CD4-positive, alpha-beta memory T cell (primary cell): ENCODE measurements at regions not wholly inside any gene's neighbourhood (a gene's known extent, or its start where the extent isn't known, plus 50 kb on each side); places are given as distances from the start of the nearest gene placed in this dataset.

Experiments used
- CTCF ChIA-PET: fragments of 350-600 bp; sonication (Branson Sonifier 250); formaldehyde crosslinking; loops from one replicate; lab custom pipeline; 2021; ENCODE audit warnings: inconsistent platforms; ENCODE audit not compliant: partially characterized antibody; lab: Charles Lee
- POLR2A ChIA-PET: fragments of 350-600 bp; sonication (Branson Sonifier 250); formaldehyde crosslinking; loops from one replicate; lab custom pipeline; 2021; ENCODE audit not compliant: partially characterized antibody; lab: Charles Lee
- DNase-seq, 5 donors: peaks; one replicate each; pipeline versions ENCODE4 v3.0.0 to v3.0.0-alpha.2; 2020 to 2022; ENCODE audit warnings: mixed read lengths in 1 of 5
- H3K27ac ChIP-seq: one replicate; pipeline ENCODE4 v1.7.0; 2013; ENCODE audit warnings: low read depth, low read length
- H3K27me3 ChIP-seq: 2 replicates; pipeline ENCODE4 v1.7.0; 2013; ENCODE audit warnings: mild to moderate bottlenecking, low read length, moderate library complexity; ENCODE audit not compliant: insufficient read depth
- H3K36me3 ChIP-seq: 2 replicates; pipeline ENCODE4 v1.7.0; 2013; ENCODE audit warnings: mild to moderate bottlenecking, low read length, moderate library complexity; ENCODE audit not compliant: insufficient read depth
- H3K4me1 ChIP-seq: 2 replicates; pipeline ENCODE4 v1.7.0; 2013; ENCODE audit warnings: mild to moderate bottlenecking, low read length, moderate library complexity; ENCODE audit not compliant: insufficient read depth
- H3K4me3 ChIP-seq, 2 donors: one replicate each; pipeline ENCODE4 v1.7.0; 2013; ENCODE audit warnings: low read length in 2 of 2, mild to moderate bottlenecking in 1 of 2
- H3K9me3 ChIP-seq, 2 donors: one replicate each; pipeline ENCODE4 v1.7.0; 2013; ENCODE audit warnings: low read length in 2 of 2, control low read depth in 1 of 2; ENCODE audit not compliant: control insufficient read depth in 1 of 2
- H3K27ac Mint-ChIP-seq, 7 donors: one replicate each; pipeline ENCODE4 v1.8.0; 2020 to 2021; ENCODE audit warnings: mixed read lengths in 7 of 7, mild to moderate bottlenecking in 6 of 7, inconsistent platforms in 3 of 7, moderate library complexity in 3 of 7
- H3K27me3 Mint-ChIP-seq, 2 donors: one replicate each; pipeline ENCODE4 v1.8.0; 2020 to 2021; ENCODE audit warnings: mixed read lengths in 2 of 2
- H3K36me3 Mint-ChIP-seq, 2 donors: one replicate each; pipeline ENCODE4 v1.8.0; 2020 to 2021; ENCODE audit warnings: mixed read lengths in 2 of 2, inconsistent platforms in 1 of 2, mild to moderate bottlenecking in 1 of 2
- H3K4me1 Mint-ChIP-seq, 4 donors: one replicate each; pipeline ENCODE4 v1.8.0; 2020 to 2021; ENCODE audit warnings: mixed read lengths in 4 of 4, mild to moderate bottlenecking in 1 of 4
- H3K4me3 Mint-ChIP-seq, 8 donors: one replicate each; pipeline ENCODE4 v1.8.0; 2020 to 2021; ENCODE audit warnings: mixed read lengths in 8 of 8, mild to moderate bottlenecking in 7 of 8, moderate library complexity in 6 of 8, inconsistent platforms in 3 of 8
- H3K9me3 Mint-ChIP-seq, 8 donors: one replicate each; pipeline ENCODE4 v1.8.0; 2020 to 2021; ENCODE audit warnings: mixed read lengths in 8 of 8, mild to moderate bottlenecking in 5 of 8, inconsistent platforms in 3 of 8, moderate library complexity in 1 of 8
- intact Hi-C: fragments of 100-400 bp; cut with micrococcal nuclease; formaldehyde crosslinking; loops from one replicate; pipeline ENCODE4 v1.15.1; 2023

GRCh38 chr13:78317030-78317429, 286.3 kb downstream of the POU4F1 start:
- CTCF ChIA-PET: no interaction called here
- Histone ChIP-seq H3K9me3 (no peaks in the 10 kb centered on the region), H3K4me3 (no peak overlapping the region), H3K36me3 (no peaks in the 10 kb centered on the region), H3K27me3 (no peaks in the 10 kb centered on the region), H3K4me1 (no peaks in the 10 kb centered on the region), H3K27ac (no peak overlapping the region)
- Mint-ChIP-seq H3K36me3 (no peaks in the 10 kb centered on the region), H3K27ac (no peak overlapping the region), H3K4me1 (no peaks in the 10 kb centered on the region), H3K9me3 (peaks cover 0 to 3% (median 0%) of the 10 kb centered on the region in 8 donors), H3K4me3 (no peak overlapping the region), H3K27me3 (no peaks in the 10 kb centered on the region)
- POLR2A ChIA-PET: no interaction called here
- intact Hi-C loops: loop anchor here (5.0 kb wide), 1 partner anchor 660 kb away; no protein-coding TSS in a partner anchor
- DNase-seq: no peak

GRCh38 chr13:78309497-78310180, 293.7 kb downstream of the POU4F1 start:
- Histone ChIP-seq H3K36me3 (no peaks in the 10 kb centered on the region), H3K4me3 (no peak overlapping the region), H3K4me1 (no peaks in the 10 kb centered on the region), H3K27me3 (no peaks in the 10 kb centered on the region), H3K27ac (no peak overlapping the region), H3K9me3 (no peaks in the 10 kb centered on the region)
- Mint-ChIP-seq H3K36me3 (no peaks in the 10 kb centered on the region), H3K9me3 (peaks cover 0 to 1% (median 0%) of the 10 kb centered on the region in 8 donors), H3K4me3 (no peak overlapping the region), H3K4me1 (no peaks in the 10 kb centered on the region), H3K27ac (no peak overlapping the region), H3K27me3 (peaks cover 0 to 2% of the 10 kb centered on the region in 2 donors)
- no peak for DNase-seq
- intact Hi-C loops: no loop called here
- ChIA-PET POLR2A (no interaction called here), CTCF (no interaction called here)

GRCh38 chr13:78306519-78307206, 296.7 kb downstream of the POU4F1 start:
- Histone ChIP-seq H3K4me3 (no peak overlapping the region), H3K36me3 (no peaks in the 10 kb centered on the region), H3K27me3 (no peaks in the 10 kb centered on the region), H3K4me1 (no peaks in the 10 kb centered on the region), H3K27ac (no peak overlapping the region), H3K9me3 (no peaks in the 10 kb centered on the region)
- Mint-ChIP-seq H3K36me3 (no peaks in the 10 kb centered on the region), H3K27ac (no peak overlapping the region), H3K4me1 (no peaks in the 10 kb centered on the region), H3K9me3 (no peaks in the 10 kb centered on the region), H3K27me3 (peaks cover 0 to 2% of the 10 kb centered on the region in 2 donors), H3K4me3 (no peak overlapping the region)
- ChIA-PET POLR2A (no interaction called here), CTCF (no interaction called here)
- intact Hi-C loops: no loop called here
- DNase-seq: no peak

- Mint-ChIP-seq H3K36me3 (no peaks in the 10 kb centered on the region), H3K27me3 (peaks cover 0 to 2% of the 10 kb centered on the region in 2 donors), H3K9me3 (no peaks in the 10 kb centered on the region), H3K4me3 (no peak overlapping the region), H3K27ac (no peak overlapping the region), H3K4me1 (no peaks in the 10 kb centered on the region)
- Histone ChIP-seq H3K4me3 (no peak overlapping the region), H3K27ac (no peak overlapping the region), H3K9me3 (no peaks in the 10 kb centered on the region), H3K27me3 (no peaks in the 10 kb centered on the region), H3K4me1 (no peaks in the 10 kb centered on the region), H3K36me3 (no peaks in the 10 kb centered on the region)
- POLR2A ChIA-PET: no interaction called here
- CTCF ChIA-PET: no interaction called here
- intact Hi-C loops: no loop called here
- no peak for DNase-seq
These were observed 298.2 kb downstream of the POU4F1 start for GRCh38 chr13:78305171-78305570.

- no peaks in the 10 kb centered on the region for H3K9me3 ChIP-seq
- no peaks in the 10 kb centered on the region for H3K4me1 ChIP-seq
- Mint-ChIP-seq H3K27me3 (no peaks in the 10 kb centered on the region), H3K4me3 (no peak overlapping the region), H3K27ac (no peak overlapping the region), H3K36me3 (no peaks in the 10 kb centered on the region), H3K9me3 (no peaks in the 10 kb centered on the region), H3K4me1 (no peaks in the 10 kb centered on the region)
- H3K36me3 ChIP-seq: no peaks in the 10 kb centered on the region
- intact Hi-C loops: no loop called here
- DNase-seq: no peak
- no peak overlapping the region for H3K27ac ChIP-seq
- H3K27me3 ChIP-seq: no peaks in the 10 kb centered on the region
- CTCF ChIA-PET: no interaction called here
- POLR2A ChIA-PET: no interaction called here
- no peak overlapping the region for H3K4me3 ChIP-seq
These were observed 303.3 kb downstream of the POU4F1 start for GRCh38 chr13:78299832-78300623.

- Histone ChIP-seq H3K9me3 (no peaks in the 10 kb centered on the region), H3K4me3 (no peak overlapping the region), H3K27me3 (no peaks in the 10 kb centered on the region), H3K4me1 (no peaks in the 10 kb centered on the region), H3K36me3 (no peaks in the 10 kb centered on the region), H3K27ac (no peak overlapping the region)
- no peak overlapping the region for H3K4me3 Mint-ChIP-seq
- ChIA-PET CTCF (no interaction called here), POLR2A (no interaction called here)
- H3K27ac Mint-ChIP-seq: no peak overlapping the region
- no peaks in the 10 kb centered on the region for H3K27me3 Mint-ChIP-seq
- H3K36me3 Mint-ChIP-seq: no peaks in the 10 kb centered on the region
- no peak for DNase-seq
- intact Hi-C loops: no loop called here
- no peaks in the 10 kb centered on the region for H3K9me3 Mint-ChIP-seq
- no peaks in the 10 kb centered on the region for H3K4me1 Mint-ChIP-seq
These were observed 304.7 kb downstream of the POU4F1 start for GRCh38 chr13:78298657-78299056.

- Mint-ChIP-seq H3K4me1 (no peaks in the 10 kb centered on the region), H3K4me3 (no peak overlapping the region), H3K36me3 (no peaks in the 10 kb centered on the region), H3K9me3 (peaks cover 0 to 20% (median 6%) of the 10 kb centered on the region in 8 donors), H3K27me3 (no peaks in the 10 kb centered on the region), H3K27ac (no peak overlapping the region)
- H3K4me3 ChIP-seq: no peak overlapping the region
- DNase-seq: no peak
- H3K9me3 ChIP-seq: no peaks in the 10 kb centered on the region
- ChIA-PET POLR2A (no interaction called here), CTCF (no interaction called here)
- no peaks in the 10 kb centered on the region for H3K36me3 ChIP-seq
- no peaks in the 10 kb centered on the region for H3K4me1 ChIP-seq
- no peak overlapping the region for H3K27ac ChIP-seq
- H3K27me3 ChIP-seq: no peaks in the 10 kb centered on the region
- intact Hi-C loops: no loop called here
These were observed 316.6 kb downstream of the POU4F1 start for GRCh38 chr13:78286748-78287147.
